ENCODE measurements at regions not wholly inside any gene's neighbourhood (a gene's known extent, or its start where the extent isn't known, plus 50 kb on each side); places are given as distances from the start of the nearest gene placed in this dataset.

- H3K4me1 Mint-ChIP-seq (ENCODE audit: low read depth): no peaks in the 10 kb centered on the region
- Histone ChIP-seq H3K4me3 (ENCODE audit: low read length) (no peak overlapping the region), H3K27ac (ENCODE audit: low read depth in 1 of 2, low read length in 2 of 2) (no peak overlapping the region), H3K4me1 (ENCODE audit: insufficient read depth, low read length) (no peaks in the 10 kb centered on the region), H3K27me3 (ENCODE audit: control insufficient read depth in 1 of 2, insufficient read depth in 2 of 2, low read length in 2 of 2) (no peaks in the 10 kb centered on the region), H3K36me3 (ENCODE audit: insufficient read depth, low read length) (no peaks in the 10 kb centered on the region), H3K9me3 (ENCODE audit: control insufficient read depth in 1 of 2, insufficient read depth in 1 of 2, low read length in 2 of 2) (peaks cover 0 to 2% of the 10 kb centered on the region in 2 experiments)
- ATAC-seq (ENCODE audit: poor library complexity) (no peak), DNase-seq (no peak)
- no peak overlapping the region for H3K27ac Mint-ChIP-seq
- ChIA-PET POLR2A (interaction anchor here (0.7 kb wide), 1 partner anchor 24 kb away, joined by 3 read pairs; no protein-coding TSS in a partner anchor), CTCF (interaction anchor here (1.0 kb wide), 1 partner anchor 42 kb away, joined by 3 read pairs; no protein-coding TSS in a partner anchor)
- intact Hi-C loops (cut with DNase I, micrococcal nuclease): no loop called here
- H3K36me3 Mint-ChIP-seq (ENCODE audit: low read depth): no peaks in the 10 kb centered on the region
- H3K4me3 Mint-ChIP-seq: no peak overlapping the region
- TF ChIP-seq CTCF (IDR thresholded peaks at IDR 0.05): no peak
- no peaks in the 10 kb centered on the region for H3K9me3 Mint-ChIP-seq
- no peaks in the 10 kb centered on the region for H3K27me3 Mint-ChIP-seq
Observed at GRCh38 chr3:153356908-153357307, 194.9 kb downstream of the RAP2B start.

- peaks cover 0 to 7% of the 10 kb centered on the region in 2 experiments for H3K9me3 ChIP-seq (ENCODE audit: control insufficient read depth in 1 of 2, insufficient read depth in 1 of 2, low read length in 2 of 2)
- intact Hi-C loops (cut with DNase I, micrococcal nuclease): no loop called here
- no peak for TF ChIP-seq CTCF (IDR thresholded peaks at IDR 0.05)
- no peak for ATAC-seq (ENCODE audit: poor library complexity)
- Mint-ChIP-seq H3K27me3 (no peaks in the 10 kb centered on the region), H3K9me3 (no peaks in the 10 kb centered on the region), H3K27ac (no peak overlapping the region), H3K4me1 (ENCODE audit: low read depth) (no peaks in the 10 kb centered on the region), H3K4me3 (no peak overlapping the region), H3K36me3 (ENCODE audit: low read depth) (no peaks in the 10 kb centered on the region)
- H3K4me3 ChIP-seq (ENCODE audit: low read length): no peak overlapping the region
- H3K27me3 ChIP-seq (ENCODE audit: control insufficient read depth in 1 of 2, insufficient read depth in 2 of 2, low read length in 2 of 2): no peaks in the 10 kb centered on the region
- no peaks in the 10 kb centered on the region for H3K36me3 ChIP-seq (ENCODE audit: insufficient read depth, low read length)
- H3K27ac ChIP-seq (ENCODE audit: low read depth in 1 of 2, low read length in 2 of 2): no peak overlapping the region
- POLR2A ChIA-PET: no interaction called here
- no peaks in the 10 kb centered on the region for H3K4me1 ChIP-seq (ENCODE audit: insufficient read depth, low read length)
- no peak for DNase-seq
- CTCF ChIA-PET: interaction anchor here (1.0 kb wide), 1 partner anchor 42 kb away, joined by 3 read pairs; no protein-coding TSS in a partner anchor
Observed at GRCh38 chr3:153357436-153357835, 195.4 kb downstream of the RAP2B start.

- Histone ChIP-seq H3K4me3 (ENCODE audit: low read length) (no peak overlapping the region), H3K27me3 (ENCODE audit: control insufficient read depth in 1 of 2, insufficient read depth in 2 of 2, low read length in 2 of 2) (no peaks in the 10 kb centered on the region), H3K36me3 (ENCODE audit: insufficient read depth, low read length) (no peaks in the 10 kb centered on the region), H3K27ac (ENCODE audit: low read depth in 1 of 2, low read length in 2 of 2) (no peak overlapping the region), H3K9me3 (ENCODE audit: control insufficient read depth in 1 of 2, insufficient read depth in 1 of 2, low read length in 2 of 2) (peaks cover 0 to 13% of the 10 kb centered on the region in 2 experiments), H3K4me1 (ENCODE audit: insufficient read depth, low read length) (no peaks in the 10 kb centered on the region)
- Mint-ChIP-seq H3K27me3 (no peaks in the 10 kb centered on the region), H3K9me3 (peaks cover 4% of the 10 kb centered on the region), H3K4me1 (ENCODE audit: low read depth) (no peaks in the 10 kb centered on the region), H3K36me3 (ENCODE audit: low read depth) (no peaks in the 10 kb centered on the region), H3K27ac (no peak overlapping the region), H3K4me3 (no peak overlapping the region)
- ATAC-seq (ENCODE audit: poor library complexity): no peak
- ChIA-PET CTCF (no interaction called here), POLR2A (no interaction called here)
- intact Hi-C loops (cut with DNase I, micrococcal nuclease): no loop called here
- TF ChIP-seq CTCF (IDR thresholded peaks at IDR 0.05): no peak
- DNase-seq: no peak
Observed at GRCh38 chr3:153369561-153370374, 207.7 kb downstream of the RAP2B start.
